GM18951 (cell line): ENCODE measurements at regions not wholly inside any gene's neighbourhood (a gene's known extent, or its start where the extent isn't known, plus 50 kb on each side); places are given as distances from the start of the nearest gene placed in this dataset.

ENCODE experiments used
- POLR2A ChIP-seq: IDR thresholded peaks from 4 replicates; pipeline ENCODE4 v1.6.1; 2011; ENCODE audit warnings: mild to moderate bottlenecking; ENCODE audit not compliant: insufficient read length, insufficient read depth; ENCODE audit errors: extremely low read depth
- in situ Hi-C: fragments of 300-500 bp; cut with MboI; formaldehyde crosslinking; loops from one replicate; pipeline ENCODE4 v1.12.0; 2022; ENCODE audit warnings: low sequenced_read_pairs, mixed read lengths, inconsistent platforms; ENCODE audit not compliant: unreplicated experiment

DNA sequence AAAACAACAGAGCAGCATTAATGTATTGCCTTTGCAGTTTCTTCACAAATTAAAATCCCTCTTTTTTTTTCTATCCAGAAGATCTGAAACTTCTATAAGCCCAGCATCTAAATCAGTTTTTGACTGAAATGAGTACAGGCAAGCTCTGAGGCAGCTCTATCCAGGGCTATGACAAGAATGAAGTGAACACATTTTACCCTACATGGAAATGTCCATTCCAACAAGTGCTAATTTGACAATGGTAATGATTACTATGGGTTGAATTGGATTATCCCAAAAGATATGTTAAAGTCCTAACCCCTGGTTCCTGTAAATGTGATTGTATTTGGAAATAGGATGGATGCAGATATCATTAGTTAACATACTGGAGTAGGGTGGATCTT lies 115.7 kb downstream of the RPL22L1 start:
- in situ Hi-C loops: no loop called here
- TF ChIP-seq POLR2A: no peak

DNA sequence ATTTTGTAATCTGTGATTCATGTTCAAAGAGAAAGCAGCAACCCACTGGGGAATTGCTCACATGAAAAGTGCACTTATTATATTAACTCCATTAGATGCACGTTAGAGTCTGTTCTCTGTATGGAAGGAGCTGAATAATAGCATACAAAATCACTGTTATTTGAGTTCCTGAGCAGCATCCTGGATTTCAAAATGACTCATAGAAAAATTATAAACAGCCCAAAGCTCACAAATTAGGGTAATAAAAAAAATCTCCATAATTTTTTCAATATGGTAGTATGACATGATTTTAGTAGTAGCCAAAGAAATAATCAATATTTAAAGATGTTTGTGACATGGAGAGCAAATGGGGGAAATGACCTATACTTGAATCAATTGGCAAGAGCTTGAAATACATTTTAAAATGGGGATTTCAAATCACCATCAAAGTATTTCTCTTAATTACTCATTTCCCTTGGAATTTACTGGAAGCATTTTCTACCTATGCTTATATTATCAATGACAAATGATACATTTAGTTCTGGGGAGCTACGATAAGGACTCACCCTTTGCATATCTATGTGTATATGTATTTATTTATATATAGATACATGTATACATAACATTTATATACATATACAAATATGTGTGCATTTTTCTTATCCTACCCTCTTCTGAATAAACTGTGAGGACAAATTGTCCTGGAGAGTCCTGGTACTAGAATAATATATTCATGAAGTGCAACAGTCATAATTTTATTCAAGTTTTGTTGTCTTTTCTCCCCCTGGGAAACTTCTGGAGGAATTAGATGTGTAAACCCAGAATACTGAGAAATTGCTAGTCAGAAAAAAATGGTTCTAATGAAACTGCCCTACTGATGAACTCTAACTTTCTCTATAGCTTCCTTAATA lies 116.3 kb downstream of the RPL22L1 start:
- TF ChIP-seq POLR2A: no peak
- in situ Hi-C loops: no loop called here

DNA sequence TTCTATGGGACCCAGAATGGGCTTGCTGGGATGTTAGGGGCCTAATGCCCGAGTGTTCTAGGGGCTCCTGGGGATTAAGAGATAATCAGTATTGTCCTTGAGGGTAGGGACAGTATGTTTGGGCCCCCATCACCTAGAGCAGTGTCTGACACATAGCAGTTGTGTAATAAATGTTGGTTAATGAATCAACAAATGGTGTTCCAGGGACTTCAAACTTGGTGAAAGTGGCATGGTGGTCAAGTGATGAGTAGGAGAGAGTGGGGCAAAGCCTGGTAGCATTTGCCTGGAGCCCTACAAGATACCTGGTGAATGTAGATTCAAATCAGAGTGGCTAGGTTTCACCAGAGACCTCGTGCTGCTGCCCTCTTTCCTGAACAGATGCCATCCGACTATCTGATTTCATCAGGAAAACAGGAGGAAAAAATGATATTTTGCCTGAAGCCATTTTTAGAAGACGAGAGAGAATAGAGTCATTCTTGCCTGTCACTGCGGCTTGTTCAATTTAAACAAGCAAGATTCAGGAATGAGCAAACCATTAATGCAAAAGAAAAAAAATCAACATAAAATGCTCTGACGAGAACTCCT lies 117.3 kb downstream of the RPL22L1 start:
- no peak for TF ChIP-seq POLR2A
- in situ Hi-C loops: no loop called here

DNA sequence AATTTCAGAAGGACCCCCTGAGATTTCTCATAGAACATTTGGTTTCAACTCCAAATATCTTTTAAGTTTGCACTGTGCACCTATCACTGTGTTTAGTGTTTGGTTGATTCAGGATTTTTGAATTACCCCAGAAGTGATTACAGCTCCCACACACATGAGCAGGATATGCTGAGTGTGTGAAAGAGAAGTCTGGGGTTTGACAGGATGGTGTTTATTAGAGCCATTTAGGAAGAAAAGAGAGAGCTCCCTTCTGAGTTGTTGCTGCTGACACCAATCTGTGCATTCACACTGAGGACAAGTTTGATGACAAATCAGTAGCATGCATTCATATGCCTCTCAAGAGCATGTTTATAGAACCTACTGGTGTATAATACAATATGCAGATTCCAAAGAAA lies 118.1 kb downstream of the RPL22L1 start:
- no peak for TF ChIP-seq POLR2A
- in situ Hi-C loops: no loop called here

DNA sequence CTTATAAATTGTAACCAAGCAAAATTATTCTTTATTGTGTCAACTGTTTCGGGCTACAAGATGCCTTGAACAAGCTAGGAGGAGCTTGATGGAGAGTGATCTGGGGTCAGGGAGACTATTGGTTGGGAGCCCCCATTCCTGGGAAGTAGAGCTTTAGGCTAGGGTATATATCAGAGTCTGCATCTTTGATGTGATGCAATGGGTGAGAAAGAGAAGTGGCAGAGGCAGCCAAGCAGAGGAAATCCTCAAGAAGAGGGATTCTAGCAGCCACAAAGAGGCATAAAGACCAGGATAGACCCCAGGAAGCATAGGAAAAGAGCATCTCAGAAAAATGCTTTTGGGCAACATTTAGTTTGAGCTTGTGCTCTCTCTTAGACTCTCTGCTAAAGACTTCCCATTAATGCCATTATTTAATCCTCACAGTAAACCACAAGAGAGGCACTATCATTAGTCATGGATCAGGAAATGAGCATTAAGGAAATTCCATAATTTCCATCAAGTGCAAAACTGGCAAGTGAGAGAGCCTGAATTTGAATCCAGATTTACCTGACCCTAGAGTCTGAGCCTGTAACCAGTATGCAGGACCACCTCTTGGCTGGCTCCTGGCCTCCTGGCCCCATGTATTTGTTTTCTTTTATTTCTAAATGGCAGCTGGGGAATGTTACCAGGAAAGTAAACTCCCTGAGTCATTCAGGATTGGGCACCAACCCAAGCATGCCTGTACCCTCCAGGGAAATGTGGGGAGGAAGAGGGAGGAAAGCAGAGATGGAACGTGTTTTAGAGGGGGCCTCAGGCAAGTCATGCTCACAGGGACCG lies 118.7 kb downstream of the RPL22L1 start:
- no peak for TF ChIP-seq POLR2A
- in situ Hi-C loops: no loop called here

DNA sequence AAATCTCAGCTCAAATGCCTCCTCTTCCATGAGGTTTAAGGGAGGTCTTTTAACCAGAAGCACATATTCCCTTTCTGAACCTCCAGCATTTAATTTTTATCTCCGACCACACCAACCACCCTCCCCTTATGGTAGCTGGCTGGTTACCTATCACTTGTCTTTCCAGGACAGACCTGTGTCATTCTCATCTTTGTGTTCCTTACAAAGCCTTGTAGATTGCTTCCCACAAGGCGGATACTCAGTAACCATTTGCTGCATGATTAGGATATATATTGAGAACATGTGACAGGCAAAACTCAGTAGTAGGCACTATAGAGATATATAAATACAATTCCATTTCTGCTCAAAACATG lies 119.5 kb downstream of the RPL22L1 start:
- no peak for TF ChIP-seq POLR2A
- in situ Hi-C loops: no loop called here

DNA sequence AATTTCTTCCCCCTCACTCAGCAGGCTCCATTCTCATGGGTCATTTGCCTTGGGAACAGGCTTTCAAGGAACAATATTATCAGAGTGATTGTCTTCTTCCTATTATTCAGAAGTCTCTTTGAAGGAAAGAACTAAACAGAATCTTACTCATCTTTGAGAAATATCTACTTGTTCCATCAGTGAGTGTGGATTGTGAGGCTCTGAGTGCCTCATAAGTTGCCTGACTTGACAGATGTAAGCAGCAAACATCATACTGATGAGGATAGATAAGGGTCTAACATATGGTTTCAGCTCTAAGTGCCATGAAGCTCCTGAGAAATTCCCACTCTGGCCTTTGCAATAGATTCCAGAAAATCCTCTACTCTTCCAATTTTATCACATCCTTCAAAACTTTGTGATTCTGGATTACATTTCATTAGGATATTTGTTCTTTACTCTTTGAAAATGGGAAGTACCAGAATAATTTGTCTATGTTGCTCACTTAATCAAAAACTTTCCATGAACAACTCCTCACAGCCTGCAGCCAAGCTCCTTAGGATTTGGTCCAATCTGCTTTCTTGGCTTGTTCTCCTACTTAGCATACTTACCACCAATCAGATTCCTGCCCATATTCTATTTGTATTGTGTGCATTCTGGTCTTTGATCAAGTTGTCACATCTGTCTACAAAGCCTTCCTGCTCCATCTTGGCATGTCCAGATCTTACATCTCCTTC lies 120.1 kb downstream of the RPL22L1 start:
- in situ Hi-C loops: no loop called here
- TF ChIP-seq POLR2A: no peak

DNA sequence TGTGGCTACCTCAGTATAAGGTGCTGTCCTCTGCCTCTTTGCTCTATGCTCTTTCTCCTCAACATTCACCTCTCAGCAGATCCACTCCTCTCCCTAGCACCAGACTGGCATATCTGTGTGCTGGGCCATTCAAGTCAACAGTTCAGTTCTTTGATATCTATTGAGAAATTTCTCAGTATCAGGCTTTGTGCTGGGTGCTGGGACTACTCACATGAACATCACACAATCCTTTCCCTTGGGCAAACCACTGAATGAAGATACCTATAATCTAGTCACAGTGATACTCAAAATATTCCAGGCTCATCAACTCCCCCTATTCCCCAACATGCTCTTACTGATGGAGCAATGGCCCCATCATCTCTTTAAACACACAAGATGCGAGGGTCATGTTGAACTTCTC lies 120.8 kb downstream of the RPL22L1 start:
- no peak for TF ChIP-seq POLR2A
- in situ Hi-C loops: no loop called here

DNA sequence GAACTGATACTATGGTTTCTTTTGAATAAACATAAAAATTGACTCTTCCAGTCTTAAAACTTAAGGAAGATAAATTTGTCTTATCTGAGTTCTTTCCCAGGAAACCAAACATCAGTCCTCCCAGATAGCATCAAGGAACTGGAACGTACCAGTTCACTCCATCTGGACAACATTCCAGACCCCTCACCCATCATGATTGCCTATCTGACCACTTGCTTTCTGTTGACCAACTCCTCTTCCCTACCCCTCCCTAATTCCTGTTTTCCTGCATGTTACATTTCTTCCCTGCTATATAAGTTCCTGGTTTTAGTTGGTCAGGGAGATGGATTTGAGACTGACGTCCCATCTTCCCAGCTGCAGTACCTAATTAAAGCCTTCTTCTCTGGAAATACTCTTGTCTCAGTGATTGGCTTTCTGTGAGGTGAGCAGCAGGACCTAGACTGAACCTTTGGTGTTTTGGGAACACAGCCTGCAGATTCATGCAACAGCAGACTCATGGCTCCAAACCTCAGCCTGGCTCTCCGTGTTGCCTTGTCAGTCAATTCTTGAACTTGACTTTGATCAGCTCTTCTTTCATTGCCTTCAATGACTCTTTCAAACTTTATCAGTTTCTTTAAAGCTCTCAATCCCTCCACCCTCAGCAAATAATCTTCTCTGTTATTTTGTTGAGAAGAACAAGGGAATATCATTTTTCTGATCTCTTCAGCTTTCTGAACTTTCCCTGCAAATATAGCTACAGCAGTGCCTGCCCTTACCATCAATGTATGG lies 123.6 kb downstream of the RPL22L1 start:
- TF ChIP-seq POLR2A: no peak

DNA sequence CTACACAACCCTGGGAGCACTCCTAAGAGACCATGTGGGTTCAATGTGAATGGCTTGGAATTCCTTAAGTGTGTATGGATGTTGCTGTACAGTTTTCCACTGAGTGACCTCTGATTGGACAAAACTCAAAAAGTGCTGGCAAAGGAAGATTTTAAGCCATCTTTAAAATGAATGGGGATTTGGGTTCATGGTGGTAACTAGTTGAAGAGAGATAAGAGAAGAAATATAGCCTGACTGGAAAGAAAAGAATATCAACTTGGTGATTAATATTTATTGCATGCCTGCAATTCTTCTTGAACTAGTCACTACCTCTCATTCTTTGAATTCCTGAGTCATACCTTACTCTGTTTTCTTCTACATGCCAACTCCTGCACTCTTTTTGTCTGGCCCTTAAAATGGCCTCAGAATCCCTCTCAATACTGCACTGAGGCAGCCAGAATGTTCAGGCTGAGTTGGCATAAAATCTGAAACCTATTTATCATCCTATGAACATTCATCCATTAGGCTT lies 124.7 kb downstream of the RPL22L1 start:
- in situ Hi-C loops: no loop called here
- no peak for TF ChIP-seq POLR2A

More for the DNA sequence above, 123.6 kb downstream of the RPL22L1 start:
- in situ Hi-C loops: no loop called here

DNA sequence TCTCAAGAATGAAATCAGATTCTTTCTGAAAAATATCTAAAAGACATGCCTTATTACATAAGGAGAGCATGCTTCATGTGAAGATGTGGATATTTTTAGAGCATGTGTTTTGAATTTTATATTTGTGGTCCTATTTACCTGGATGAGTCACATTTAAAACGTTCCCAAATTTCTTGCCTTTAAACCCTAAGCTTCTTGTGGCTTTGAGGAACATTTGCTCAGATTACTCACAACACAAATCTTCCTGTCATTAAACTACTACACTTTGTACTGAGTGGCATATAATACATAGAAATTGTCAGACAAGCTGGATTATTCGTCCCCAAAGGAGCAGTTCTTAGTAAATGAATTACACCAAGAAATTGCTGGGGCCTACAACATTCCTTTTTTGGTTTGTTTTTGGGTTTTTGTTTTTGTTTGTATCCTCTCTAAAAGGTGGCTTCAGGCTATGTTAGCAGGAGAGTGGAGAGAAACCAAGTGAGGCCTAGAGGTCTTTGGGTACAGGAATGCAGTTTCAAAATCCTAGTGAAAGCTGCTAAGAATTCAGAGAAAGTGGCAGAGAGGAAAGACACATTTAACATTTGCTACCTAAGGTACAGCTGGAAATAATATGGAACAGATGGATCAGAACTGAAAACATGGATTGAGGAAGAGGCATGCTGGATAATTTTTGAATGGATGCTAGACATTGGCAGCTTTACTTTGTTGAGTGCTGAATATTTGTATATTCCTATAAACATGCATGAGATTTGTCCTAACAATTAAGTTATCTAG lies 128.1 kb downstream of the RPL22L1 start:
- TF ChIP-seq POLR2A: no peak
- in situ Hi-C loops: no loop called here

DNA sequence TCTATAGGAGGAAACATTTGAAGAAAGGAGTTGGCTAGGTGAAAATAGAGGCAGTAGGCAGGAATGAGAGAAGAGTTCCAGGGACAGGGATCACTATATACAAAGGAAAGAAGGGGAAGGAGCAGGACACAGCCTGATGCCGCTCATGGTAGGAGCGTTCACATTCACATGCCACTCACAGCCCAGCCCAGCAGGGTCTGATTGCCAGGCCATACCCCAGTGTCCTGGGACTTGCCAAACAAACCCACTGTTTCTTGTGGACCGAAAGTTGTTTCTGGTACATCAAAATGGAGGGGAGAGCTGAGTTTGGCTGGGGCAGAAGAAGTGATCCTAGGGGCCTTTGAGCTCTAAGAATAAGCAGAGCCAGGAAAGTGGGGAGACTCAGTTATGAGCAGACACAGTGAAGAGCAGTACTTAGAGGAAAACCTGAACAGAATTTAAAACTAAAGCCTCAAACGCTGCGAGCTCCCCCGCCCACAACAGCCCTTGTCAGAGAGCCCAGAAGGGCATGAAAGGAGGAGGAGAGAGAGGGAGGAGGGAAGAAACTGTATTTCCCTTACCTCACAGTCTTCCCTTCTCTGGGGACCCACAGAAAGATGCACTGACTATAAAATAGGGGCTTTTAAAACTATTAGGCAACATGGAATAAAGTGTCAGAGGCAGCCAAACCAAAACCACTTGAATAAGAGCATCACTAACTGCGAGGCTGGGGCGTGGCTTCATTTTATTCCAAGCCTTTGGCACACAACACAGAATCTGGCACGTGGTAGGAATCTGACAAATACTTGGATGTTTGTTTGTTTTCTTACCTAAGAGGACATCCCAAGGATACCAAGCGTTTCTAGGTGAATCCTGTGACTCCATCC lies 129.0 kb downstream of the RPL22L1 start:
- TF ChIP-seq POLR2A: no peak
- in situ Hi-C loops: no loop called here
